ENCODE measurements at regions not wholly inside any gene's neighbourhood (a gene's known extent, or its start where the extent isn't known, plus 50 kb on each side); places are given as distances from the start of the nearest gene placed in this dataset.

GRCh38 chr3:132164469-132165092, 129.8 kb upstream of the CPNE4 start:
- peak in 1 of 2 experiments; percentile 49; a peak in 2 of 4 replicates for TF ChIP-seq ATF4 (CRISPR knock-in tag; IDR thresholded peaks at IDR 0.05)
- no peak for TF ChIP-seq ZNF75D (CRISPR knock-in tag; IDR thresholded peaks at IDR 0.05; ENCODE audit: borderline replicate concordance)
- TF ChIP-seq ZNF331 (CRISPR knock-in tag; IDR thresholded peaks at IDR 0.05), result no peak
- TF ChIP-seq CEBPG (CRISPR knock-in tag; IDR thresholded peaks at IDR 0.05), result 0 out of 2 replicates have a peak, but pooled peaks have one; percentile 7
- TF ChIP-seq AGO1 (IDR thresholded peaks at IDR 0.05; ENCODE audit: low read depth, low read length, poor library complexity, severe bottlenecking), result no peak
- 0 out of 2 replicates have a peak, but pooled peaks have one; percentile 34 for TF ChIP-seq FOSL2 (CRISPR knock-in tag; IDR thresholded peaks at IDR 0.05)
- peak; percentile 46; the same call in 1 of the 2 replicates for TF ChIP-seq CEBPB (IDR thresholded peaks at IDR 0.05; ENCODE audit: borderline replicate concordance, low read depth, low read length)
- in situ Hi-C loops (cut with HindIII; ENCODE audit: extremely low pct_ligation_motif_present, low pct_unique_long_range_greater_than_20kb), result no loop called here
- Histone ChIP-seq H3K36me3 (replicated peaks in 1 of 2; ENCODE audit: control insufficient read depth in 1 of 2, insufficient read depth in 2 of 2, low read length in 2 of 2) (no peaks in the 10 kb centered on the region), H4K20me1 (ENCODE audit: insufficient read depth, low read length) (no peaks in the 10 kb centered on the region), H3K4me2 (ENCODE audit: low read depth, low read length) (no peak overlapping the region), H3K4me1 (ENCODE audit: insufficient read depth, low read length) (no peaks in the 10 kb centered on the region), H2AFZ (ENCODE audit: low read length) (no peak overlapping the region), H3K27ac (ENCODE audit: extremely low read length, insufficient read depth, low read length) (no peak overlapping the region), H3K79me2 (ENCODE audit: insufficient read depth, low read length) (no peaks in the 10 kb centered on the region), H3K9ac (ENCODE audit: insufficient read depth, low read depth, low read length) (no peak overlapping the region), H3K27me3 (ENCODE audit: control insufficient read depth in 1 of 2, insufficient read depth in 2 of 2, low read length in 2 of 2) (no peaks in the 10 kb centered on the region), H3K4me3 (replicated peaks in 1 of 3; ENCODE audit: insufficient read depth in 1 of 3, low read depth in 2 of 3, low read length in 3 of 3) (no peak overlapping the region), H3K9me3 (ENCODE audit: low read length) (no peaks in the 10 kb centered on the region)
- WGBS (ENCODE audit: low lambda C conversion rate), result 0% methylated on average over 1 of the region's 1 CpG
- POLR2A ChIA-PET, result no interaction called here
- CTCF ChIA-PET (ENCODE audit: low intra/inter-chr PET ratio, low total read pairs), result no interaction called here
- FAIRE-seq, result no peak
- no peak for ATAC-seq
- peak; percentile 4 for DNase-seq (ENCODE audit: low spot score)
- BruUV-seq (replicated peaks), result no TSS peak
- intact Hi-C loops (cut with micrococcal nuclease; ENCODE audit: unreplicated experiment), result no loop called here

GRCh38 chr3:132167870-132168269, 133.1 kb upstream of the CPNE4 start:
- H3K27me3 ChIP-seq (ENCODE audit: control insufficient read depth in 1 of 2, insufficient read depth in 2 of 2, low read length in 2 of 2), result no peaks in the 10 kb centered on the region
- no peaks in the 10 kb centered on the region for H3K36me3 ChIP-seq (replicated peaks in 1 of 2; ENCODE audit: control insufficient read depth in 1 of 2, insufficient read depth in 2 of 2, low read length in 2 of 2)
- H3K27ac ChIP-seq (ENCODE audit: extremely low read length, insufficient read depth, low read length), result no peak overlapping the region
- no peaks in the 10 kb centered on the region for H3K4me1 ChIP-seq (ENCODE audit: insufficient read depth, low read length)
- POLR2A ChIA-PET, result no interaction called here
- H3K4me3 ChIP-seq (replicated peaks in 1 of 3; ENCODE audit: insufficient read depth in 1 of 3, low read depth in 2 of 3, low read length in 3 of 3), result no peak overlapping the region
- no peak overlapping the region for H3K9ac ChIP-seq (ENCODE audit: insufficient read depth, low read depth, low read length)
- WGBS (ENCODE audit: low lambda C conversion rate), result 2% methylated on average over 5 of the region's 5 CpGs
- CTCF ChIA-PET (ENCODE audit: low intra/inter-chr PET ratio, low total read pairs), result no interaction called here
- no peaks in the 10 kb centered on the region for H4K20me1 ChIP-seq (ENCODE audit: insufficient read depth, low read length)
- no peak overlapping the region for H3K4me2 ChIP-seq (ENCODE audit: low read depth, low read length)
- ATAC-seq, result no peak
- no peak overlapping the region for H2AFZ ChIP-seq (ENCODE audit: low read length)
- no peak for DNase-seq (ENCODE audit: low spot score)
- H3K9me3 ChIP-seq (ENCODE audit: low read length), result no peaks in the 10 kb centered on the region
- intact Hi-C loops (cut with micrococcal nuclease; ENCODE audit: unreplicated experiment), result no loop called here
- no TSS peak for BruUV-seq (replicated peaks)
- in situ Hi-C loops (cut with HindIII; ENCODE audit: extremely low pct_ligation_motif_present, low pct_unique_long_range_greater_than_20kb), result no loop called here
- H3K79me2 ChIP-seq (ENCODE audit: insufficient read depth, low read length), result no peaks in the 10 kb centered on the region
- FAIRE-seq, result no peak
- TF ChIP-seq ZBTB43 (CRISPR knock-in tag; conservative IDR thresholded peaks at IDR 0.05), result no peak
- TF ChIP-seq ZSCAN25 (CRISPR knock-in tag; IDR thresholded peaks at IDR 0.05), result no peak
- TF ChIP-seq ZNF34 (CRISPR knock-in tag; IDR thresholded peaks at IDR 0.05; ENCODE audit: borderline replicate concordance), result no peak
- no peak for TF ChIP-seq RERE (CRISPR knock-in tag; IDR thresholded peaks at IDR 0.05; ENCODE audit: low read depth)

Measured in HepG2 (cell line).